IPS-18c (cell line): ENCODE measurements at regions not wholly inside any gene's neighbourhood (a gene's known extent, or its start where the extent isn't known, plus 50 kb on each side); places are given as distances from the start of the nearest gene placed in this dataset.
"Not testable (repeated sequence)": the region's sequence is repeated elsewhere in the genome, so short reads cannot be mapped to it uniquely, and the experiment has no call there.

Experiments used
- H3K4me3 ChIP-seq: 2 replicates; pipeline ENCODE4 v1.7.0; 2013; ENCODE audit warnings: low read depth, mild to moderate bottlenecking, low read length, moderate library complexity; ENCODE audit not compliant: insufficient read depth
- H3K9me3 ChIP-seq: one replicate; pipeline ENCODE4 v1.6.1; 2013; ENCODE audit warnings: mild to moderate bottlenecking, low read length, moderate library complexity; ENCODE audit not compliant: control insufficient read depth, insufficient read depth

DNA sequence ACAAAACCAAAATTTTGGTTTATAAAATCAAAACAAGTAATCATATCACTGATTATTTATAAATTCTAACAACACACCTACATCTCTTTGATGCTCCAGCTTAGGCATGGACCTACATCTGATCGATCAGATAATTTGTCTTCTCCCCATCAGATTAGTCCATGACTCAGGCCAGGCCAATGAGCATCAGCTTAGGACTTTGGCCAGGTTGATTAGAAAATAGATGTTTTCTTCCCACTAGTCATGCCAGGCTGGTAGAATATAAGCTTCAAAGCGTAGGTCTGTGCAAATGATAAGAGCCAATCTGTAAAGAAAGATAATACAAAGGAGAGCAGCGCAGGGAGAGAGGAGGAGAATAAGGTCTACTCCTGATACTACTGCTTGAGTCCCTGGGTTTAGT is 1487.9 kb downstream of the FAM181B start:
- Histone ChIP-seq H3K4me3 (no peak overlapping the region), H3K9me3 (no peaks in the 10 kb centered on the region)

DNA sequence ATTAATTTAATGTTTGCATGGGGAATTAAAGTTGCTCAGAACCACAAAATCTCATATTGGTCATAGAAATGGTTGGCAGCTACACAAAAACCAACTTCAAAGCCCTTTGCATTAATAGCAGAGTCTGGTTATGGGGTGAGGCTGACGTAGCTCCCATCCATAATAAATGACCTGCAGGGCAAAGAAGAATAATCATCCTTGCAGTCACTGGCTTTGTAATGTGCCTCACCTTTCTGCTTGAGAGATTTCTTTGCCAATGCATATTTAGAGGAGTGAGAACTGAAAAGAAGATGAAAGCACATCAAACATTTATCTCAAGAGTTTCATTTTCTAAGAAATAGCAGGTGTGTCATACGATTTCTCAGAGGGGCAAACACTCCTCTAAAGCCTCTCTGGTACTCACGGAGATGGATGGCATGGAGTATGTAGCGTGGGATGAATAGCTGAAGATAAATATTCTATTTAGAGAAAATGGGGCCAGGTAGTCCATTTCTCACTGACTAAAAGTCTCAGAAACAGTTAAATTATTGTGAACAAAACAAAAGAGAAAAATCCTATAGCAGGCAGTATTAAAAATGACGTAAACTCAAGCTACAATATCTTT is 1491.9 kb downstream of the FAM181B start:
- H3K4me3 ChIP-seq = no peak overlapping the region
- no peaks in the 10 kb centered on the region for H3K9me3 ChIP-seq

DNA sequence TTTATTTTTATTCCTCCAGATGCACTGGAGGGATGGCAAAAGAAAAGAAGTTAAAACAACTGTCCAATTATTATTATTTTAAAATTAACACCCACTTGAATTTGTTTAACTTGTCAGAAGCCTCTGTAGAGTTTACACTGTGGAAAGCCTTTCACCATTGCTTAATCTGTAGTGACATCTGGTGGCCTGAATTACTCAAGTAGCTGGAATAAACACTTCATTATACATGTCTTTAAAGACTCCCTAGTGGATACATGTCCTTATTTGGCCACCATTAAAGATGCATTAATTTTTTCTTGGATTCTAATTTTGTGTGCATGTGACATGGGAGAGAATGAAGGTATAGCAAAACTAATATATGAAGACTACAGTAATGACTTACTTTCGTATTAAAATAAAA is 1496.5 kb downstream of the FAM181B start:
- no peaks in the 10 kb centered on the region for H3K9me3 ChIP-seq
- H3K4me3 ChIP-seq = no peak overlapping the region

DNA sequence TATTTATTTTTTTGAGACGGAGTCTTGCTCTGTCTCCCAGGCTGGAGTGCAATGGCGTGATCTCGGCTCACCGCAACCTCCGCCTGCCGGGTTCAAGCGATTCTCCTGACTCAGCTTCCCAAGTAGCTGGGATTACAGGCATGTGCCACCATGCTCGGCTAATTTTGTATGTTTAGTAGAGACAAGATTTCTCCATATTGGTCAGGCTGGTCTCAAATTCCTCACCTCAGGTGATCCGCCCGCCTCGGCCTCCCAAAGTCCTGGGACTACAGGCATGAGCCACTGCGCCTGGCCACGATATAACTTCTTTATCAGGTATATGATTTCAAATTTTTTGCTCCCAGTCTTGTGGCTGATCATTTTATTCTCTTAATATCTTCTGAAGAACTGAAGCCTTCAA is 1506.3 kb downstream of the FAM181B start:
- H3K9me3 ChIP-seq, H3K4me3 ChIP-seq: not testable (repeated sequence)

DNA sequence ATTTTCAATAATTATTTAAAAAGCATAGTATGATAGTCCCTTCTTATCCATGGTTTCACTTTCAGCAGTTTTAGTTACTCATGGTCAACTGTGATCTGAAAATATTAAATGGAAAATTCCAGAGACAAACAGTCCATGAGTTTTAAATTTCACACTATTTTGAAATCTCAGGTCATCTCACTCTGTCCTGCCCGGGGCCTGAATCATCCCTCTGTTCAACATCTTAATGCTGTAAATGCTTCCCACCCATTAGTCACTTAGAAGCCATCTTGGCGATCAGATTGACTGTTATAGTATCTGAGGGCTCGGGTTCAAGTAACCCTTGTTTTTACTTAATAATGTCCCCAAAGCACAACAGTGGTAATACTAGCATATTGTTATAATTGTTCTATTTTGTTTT is 1509.3 kb downstream of the FAM181B start:
- no peaks in the 10 kb centered on the region for H3K9me3 ChIP-seq

DNA sequence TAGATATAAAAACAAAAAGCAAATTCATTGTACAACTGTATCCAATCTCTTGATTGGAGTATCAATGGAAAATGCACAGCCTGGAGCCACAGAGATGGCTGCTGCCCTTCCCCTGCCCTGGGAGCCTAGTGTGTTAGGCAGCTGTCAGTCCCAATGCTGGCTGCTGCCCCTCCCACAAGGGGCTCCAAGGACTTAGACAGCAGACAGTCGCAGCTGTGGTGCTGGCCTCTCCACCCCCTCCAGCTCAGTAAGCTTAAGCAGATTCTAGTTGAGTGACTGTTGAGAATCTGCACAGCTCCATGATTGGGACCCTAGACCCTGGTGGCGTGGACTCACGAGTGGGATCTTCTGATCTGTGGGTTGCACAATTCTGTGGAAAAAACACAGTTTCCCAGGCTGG is 1511.2 kb downstream of the FAM181B start:
- no peak overlapping the region for H3K4me3 ChIP-seq
- no peaks in the 10 kb centered on the region for H3K9me3 ChIP-seq

More for the DNA sequence above, 1509.3 kb downstream of the FAM181B start:
- H3K4me3 ChIP-seq = no peak overlapping the region

DNA sequence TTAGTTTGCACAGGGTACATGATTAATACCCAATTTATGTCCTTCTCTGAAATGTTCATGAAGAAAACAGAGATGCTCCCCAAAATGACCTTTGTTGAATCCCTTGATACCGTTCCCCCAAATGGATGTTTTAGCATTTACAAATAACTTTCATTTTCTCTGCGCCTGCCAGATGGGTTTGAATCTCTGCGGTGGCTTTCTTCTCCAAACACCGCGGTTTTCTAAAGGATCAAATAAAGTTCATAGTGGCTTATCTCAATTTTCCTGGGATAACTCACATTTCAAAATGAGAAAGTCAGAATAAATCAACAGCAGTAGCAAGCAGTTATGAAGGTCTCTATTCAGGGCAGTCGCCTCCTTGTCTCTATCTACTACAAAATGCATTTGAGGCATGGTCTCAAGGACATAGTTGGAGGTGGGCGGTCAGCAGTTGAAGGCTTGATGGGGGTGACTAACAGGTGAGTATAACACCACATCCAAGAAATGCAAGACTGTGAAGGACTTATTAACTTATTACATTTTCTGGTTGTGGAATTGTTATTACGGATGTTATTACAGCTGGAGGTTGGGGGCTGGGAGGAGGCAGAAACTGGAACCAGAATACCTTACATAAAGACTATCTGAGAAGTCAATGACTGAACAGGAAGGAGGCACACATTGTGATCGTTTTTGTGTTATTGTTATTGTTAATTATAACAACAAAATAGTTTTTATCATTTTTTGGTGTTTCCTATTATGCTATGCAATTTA is 1513.3 kb downstream of the FAM181B start:
- Histone ChIP-seq H3K4me3 (no peak overlapping the region), H3K9me3 (no peaks in the 10 kb centered on the region)

DNA sequence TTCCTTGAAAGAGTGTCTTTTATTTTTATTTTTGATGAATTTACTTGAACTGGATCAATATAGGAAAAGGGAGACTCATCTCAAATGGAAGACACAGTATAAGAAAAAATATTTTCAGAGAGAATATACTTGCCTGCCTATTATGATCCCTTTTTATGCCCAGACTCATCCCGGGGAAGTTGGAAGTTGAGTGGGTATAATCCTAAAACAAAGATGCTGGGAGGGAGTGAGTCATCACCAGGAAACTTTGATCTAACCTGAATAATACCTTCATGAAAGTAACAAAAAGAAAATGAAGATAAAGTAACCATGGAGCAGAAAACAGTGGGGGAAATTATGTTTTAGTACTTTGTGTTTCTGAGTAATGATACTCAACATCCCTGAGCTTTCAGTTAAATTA is 1514.0 kb downstream of the FAM181B start:
- Histone ChIP-seq H3K4me3 (no peak overlapping the region), H3K9me3 (no peaks in the 10 kb centered on the region)

DNA sequence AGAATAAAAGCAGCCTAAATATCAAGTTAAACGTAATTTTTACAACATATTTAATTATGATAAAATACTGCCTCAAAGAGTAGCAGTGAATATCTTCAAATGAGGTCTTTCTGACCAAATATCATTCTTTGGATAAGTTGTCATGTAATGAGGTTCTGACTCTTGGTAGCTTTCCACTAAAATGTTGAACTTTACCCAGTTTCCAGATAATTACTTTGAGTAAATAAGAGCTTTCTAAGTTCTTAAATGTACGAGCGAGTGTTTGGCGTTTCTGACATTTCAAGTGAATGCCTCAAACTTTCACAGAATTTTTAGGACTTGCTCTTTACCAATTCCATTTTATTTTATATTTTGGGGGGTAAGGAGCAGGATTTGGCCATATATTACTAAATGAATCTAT is 1515.2 kb downstream of the FAM181B start:
- no peaks in the 10 kb centered on the region for H3K9me3 ChIP-seq
- H3K4me3 ChIP-seq = no peak overlapping the region

DNA sequence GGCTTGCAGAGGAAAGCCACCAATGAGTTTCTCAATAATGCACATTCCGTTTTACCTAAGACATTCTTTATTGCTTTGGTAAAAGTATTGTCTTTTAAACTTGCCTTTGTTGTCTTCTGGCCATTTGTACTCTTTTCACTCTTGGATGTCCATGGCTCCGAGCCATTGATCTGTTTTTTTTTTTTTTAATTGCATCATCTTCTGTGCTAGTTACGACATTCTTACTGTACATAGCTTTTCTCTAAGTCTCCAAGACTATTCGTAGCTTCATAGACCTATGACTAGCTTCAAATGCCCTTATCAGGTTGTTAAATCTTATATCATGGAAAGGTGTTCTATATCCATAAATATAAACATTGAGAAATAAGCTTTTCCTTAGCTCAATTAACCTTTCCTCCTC is 1522.6 kb downstream of the FAM181B start:
- no peaks in the 10 kb centered on the region for H3K9me3 ChIP-seq
- no peak overlapping the region for H3K4me3 ChIP-seq

DNA sequence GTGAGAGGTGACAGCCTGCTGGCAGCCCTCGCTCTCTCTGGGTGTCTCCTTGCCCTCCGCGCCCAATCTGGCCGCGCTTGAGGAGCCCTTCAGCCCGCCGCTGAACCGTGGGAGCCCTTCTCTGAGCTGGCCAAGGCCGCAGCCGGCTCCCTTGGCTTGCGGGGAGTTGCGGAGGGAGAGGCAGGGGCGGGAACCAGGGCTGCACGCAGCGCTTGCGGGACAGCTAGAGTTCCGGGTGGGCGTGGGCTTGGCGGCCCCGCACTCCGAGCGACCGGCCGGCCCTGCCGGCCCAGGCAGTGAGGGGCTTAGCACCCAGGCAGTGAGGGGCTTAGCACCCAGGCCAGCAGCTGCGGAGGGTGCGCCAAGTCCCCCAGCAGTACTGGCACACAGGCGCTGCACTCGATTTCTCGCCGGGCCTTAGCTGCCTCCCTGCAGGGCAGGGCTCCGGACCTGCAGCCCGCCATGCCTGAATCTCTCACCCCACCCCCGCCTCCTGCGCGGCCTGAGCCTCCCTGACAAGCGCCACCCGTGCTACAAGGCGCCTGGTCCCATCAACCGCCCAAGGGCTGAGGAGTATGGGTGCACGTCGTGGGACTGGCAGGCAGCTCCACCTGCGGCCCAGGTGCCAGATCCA is 1526.1 kb downstream of the FAM181B start:
- Histone ChIP-seq H3K4me3 (no peak overlapping the region), H3K9me3 (no peaks in the 10 kb centered on the region)

DNA sequence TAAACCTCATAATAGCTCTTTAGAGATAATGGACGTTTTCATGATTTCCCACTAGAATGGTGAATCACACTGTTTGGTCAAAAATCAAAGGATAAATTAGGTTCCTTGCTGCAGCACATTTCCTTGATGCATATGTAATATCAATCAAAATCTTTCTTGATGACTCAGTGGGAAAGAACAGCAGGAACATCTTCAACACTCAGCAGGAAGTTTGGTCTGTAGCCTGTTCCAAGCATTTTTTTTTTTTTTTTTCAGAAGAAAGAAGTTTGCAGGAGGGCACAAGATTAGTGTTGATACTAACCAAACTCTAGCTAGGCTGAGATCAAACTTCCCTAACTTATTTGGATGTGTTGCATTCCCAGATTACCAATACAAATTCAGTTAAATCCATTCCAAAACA is 1529.8 kb downstream of the FAM181B start:
- Histone ChIP-seq H3K4me3 (no peak overlapping the region), H3K9me3 (no peaks in the 10 kb centered on the region)

DNA sequence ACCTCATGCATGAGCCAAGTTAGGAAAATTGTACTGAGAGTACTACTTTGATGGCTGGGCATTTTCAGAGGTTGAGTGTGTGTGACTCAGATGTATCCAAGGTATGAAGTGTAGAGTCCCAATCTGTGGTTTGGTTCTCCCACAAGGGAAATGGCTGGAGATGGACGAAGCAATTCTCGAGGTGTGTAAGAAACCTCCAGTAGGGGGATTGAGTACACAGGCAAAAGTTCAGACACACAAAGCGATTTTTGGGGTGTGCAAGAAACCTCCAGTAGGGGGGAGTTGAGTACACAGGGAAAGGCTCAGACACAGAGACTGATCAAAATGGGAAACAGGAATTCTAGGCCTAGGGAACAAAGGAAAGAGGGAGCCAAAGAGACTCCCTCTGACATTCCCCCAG is 1536.3 kb downstream of the FAM181B start:
- Histone ChIP-seq H3K4me3 (no peak overlapping the region), H3K9me3 (no peaks in the 10 kb centered on the region)

DNA sequence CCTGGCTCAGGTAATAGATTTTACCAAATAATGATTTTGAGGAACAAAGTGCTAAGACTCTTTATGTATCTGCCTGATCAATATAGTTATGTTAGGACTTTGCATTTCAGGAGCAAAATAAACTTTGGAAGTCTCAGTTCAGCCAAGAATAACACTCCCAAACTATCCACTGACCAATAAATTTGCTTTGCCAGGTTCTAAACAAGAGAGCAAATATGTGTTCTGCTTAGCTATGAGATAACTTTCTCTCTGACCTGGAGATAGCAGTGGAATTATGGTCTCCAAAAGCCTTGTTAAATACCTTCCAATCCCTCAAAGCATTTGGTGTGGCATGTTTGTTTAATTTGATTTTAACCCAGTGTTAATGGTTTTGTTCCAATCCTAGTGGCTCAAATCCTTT is 1541.1 kb downstream of the FAM181B start:
- Histone ChIP-seq H3K9me3 (no peaks in the 10 kb centered on the region), H3K4me3 (no peak overlapping the region)

DNA sequence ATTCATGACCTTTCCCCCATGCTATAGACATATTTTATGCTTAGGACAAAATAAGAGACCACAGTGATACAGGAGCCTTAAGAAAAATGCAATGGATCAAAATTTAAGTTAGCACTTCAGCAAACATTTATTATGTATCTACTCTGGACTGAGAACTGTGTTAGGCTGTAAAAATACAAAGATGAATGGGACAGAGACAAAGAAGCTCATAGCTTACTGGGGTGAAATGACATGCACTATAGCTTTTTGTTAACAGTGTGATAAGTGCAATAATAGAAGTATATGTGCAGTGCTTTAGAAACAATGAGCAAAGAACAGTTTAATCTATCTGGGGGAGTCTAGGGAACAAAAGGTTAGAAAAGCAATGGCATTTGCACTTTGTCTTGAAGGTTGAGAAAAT is 1543.1 kb downstream of the FAM181B start:
- Histone ChIP-seq H3K9me3 (no peaks in the 10 kb centered on the region), H3K4me3 (no peak overlapping the region)

DNA sequence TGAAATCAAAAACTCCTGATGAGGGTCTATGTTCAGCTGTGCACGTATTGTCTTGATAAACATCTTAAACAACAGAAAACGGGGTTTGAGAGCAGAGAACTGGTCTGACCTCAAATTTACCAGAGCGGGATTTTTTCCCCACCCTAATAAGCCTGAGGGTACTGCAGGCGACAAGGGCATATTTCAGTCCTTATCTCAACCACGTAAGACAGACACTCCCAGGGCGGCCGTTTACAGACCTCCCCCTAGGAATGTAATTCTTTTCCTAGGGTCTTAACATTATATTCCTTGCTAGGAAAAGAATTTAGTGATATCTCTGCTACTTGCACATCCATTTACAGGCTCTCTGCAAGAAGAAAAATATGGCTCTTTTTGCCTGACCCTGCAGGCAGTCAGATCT is 1546.6 kb downstream of the FAM181B start:
- not testable (repeated sequence) for H3K4me3 ChIP-seq, H3K9me3 ChIP-seq

DNA sequence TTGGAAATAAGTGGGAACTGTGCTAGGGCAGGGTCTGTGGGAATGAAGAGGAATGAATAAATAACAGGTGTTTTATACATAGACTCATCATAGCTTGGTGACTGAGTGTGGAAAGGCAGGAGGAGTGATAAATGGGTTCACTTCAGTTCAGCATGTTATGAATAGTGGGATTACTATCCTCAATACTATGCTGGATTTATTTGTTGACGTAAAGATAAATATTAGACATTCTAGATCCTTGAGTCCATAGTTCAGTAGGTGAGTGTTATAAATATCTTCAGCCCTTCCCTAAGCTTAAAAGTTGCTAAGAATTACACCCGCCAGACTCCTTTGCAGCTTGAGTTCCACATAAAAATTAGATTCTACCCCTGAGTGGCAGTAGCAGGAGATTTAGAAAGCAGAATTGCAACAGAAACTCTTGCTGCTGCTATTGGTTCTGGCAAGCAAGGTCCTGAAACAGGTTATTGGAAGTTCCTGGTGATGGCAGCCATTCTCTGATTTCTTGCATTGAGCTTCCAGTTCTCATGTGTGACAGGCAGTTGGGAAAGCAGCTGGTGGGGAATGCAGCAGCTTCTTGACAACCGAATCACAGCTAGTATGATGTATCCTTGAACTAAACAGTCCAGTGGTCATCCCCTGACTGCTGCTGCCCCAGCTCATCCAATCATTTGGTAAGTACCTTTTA is 1558.9 kb downstream of the FAM181B start:
- no peak overlapping the region for H3K4me3 ChIP-seq
- H3K9me3 ChIP-seq = no peaks in the 10 kb centered on the region

DNA sequence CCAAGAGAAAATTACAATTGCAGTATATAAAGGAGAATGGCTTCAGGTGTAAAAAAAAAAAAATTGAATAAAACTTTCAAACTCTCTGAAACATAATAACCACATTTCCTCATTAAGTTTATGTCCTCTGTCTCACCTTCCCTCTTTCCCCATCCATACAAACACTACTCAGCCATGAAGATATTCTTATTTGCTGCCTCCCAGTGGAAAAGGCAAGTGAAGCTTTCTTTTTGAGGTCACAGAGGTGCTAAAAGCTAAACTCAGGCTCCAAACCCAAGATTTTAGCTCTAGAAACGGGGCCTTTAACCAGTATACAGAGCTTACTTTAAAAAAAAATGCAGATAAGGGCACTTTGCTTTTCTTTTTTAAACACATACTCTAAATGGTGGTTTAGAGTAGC is 1568.5 kb downstream of the FAM181B start:
- H3K9me3 ChIP-seq = no peaks in the 10 kb centered on the region
- H3K4me3 ChIP-seq = no peak overlapping the region
